ENCODE measurements at regions not wholly inside any gene's neighbourhood (a gene's known extent, or its start where the extent isn't known, plus 50 kb on each side); places are given as distances from the start of the nearest gene placed in this dataset.

GRCh38 chr2:440403-440740 lies 152.5 kb upstream of the ALKAL2 start:
- TF ChIP-seq TAF1 (IDR thresholded peaks at IDR 0.05; ENCODE audit: low read depth, low read length) = no peak
- TF ChIP-seq POLR2AphosphoS5 (IDR thresholded peaks at IDR 0.05; ENCODE audit: low read depth, low read length) = no peak
- TF ChIP-seq SPI1 (IDR thresholded peaks at IDR 0.05; ENCODE audit: low read depth, low read length) = no peak

All from GM12891 (cell line).